Glutamatergic neuron (in vitro differentiated cells): ENCODE measurements at regions not wholly inside any gene's neighbourhood (a gene's known extent, or its start where the extent isn't known, plus 50 kb on each side); places are given as distances from the start of the nearest gene placed in this dataset.

ENCODE experiments used
- DNase-seq: peaks from one replicate; pipeline ENCODE4 v3.0.0; 2022
- H3K27ac Mint-ChIP-seq: one replicate; pipeline ENCODE4 v1.8.0; 2020; ENCODE audit warnings: mild to moderate bottlenecking, mixed read lengths, inconsistent platforms; ENCODE audit not compliant: unreplicated experiment
- H3K27me3 Mint-ChIP-seq: one replicate; pipeline ENCODE4 v1.8.0; 2020; ENCODE audit warnings: mild to moderate bottlenecking, moderate library complexity, mixed read lengths, inconsistent platforms; ENCODE audit not compliant: unreplicated experiment
- H3K36me3 Mint-ChIP-seq: one replicate; pipeline ENCODE4 v1.8.0; 2020; ENCODE audit warnings: mild to moderate bottlenecking, mixed read lengths, inconsistent platforms; ENCODE audit not compliant: unreplicated experiment
- H3K4me1 Mint-ChIP-seq: one replicate; pipeline ENCODE4 v1.8.0; 2020; ENCODE audit warnings: mild to moderate bottlenecking, low read depth, mixed read lengths, inconsistent platforms; ENCODE audit not compliant: unreplicated experiment
- H3K4me3 Mint-ChIP-seq: one replicate; pipeline ENCODE4 v1.8.0; 2020; ENCODE audit warnings: mild to moderate bottlenecking, mixed read lengths, inconsistent platforms; ENCODE audit not compliant: unreplicated experiment
- H3K9me3 Mint-ChIP-seq: one replicate; pipeline ENCODE4 v1.8.0; 2020; ENCODE audit warnings: mild to moderate bottlenecking, moderate library complexity, mixed read lengths, inconsistent platforms; ENCODE audit not compliant: unreplicated experiment
- TF ChIP-seq, protein P1 (sequence below): fragments of 200-600 bp; sonication (generic); IDR thresholded peaks from one replicate; pipeline ENCODE4 v1.5.0; 2021; ENCODE audit not compliant: partially characterized antibody, unreplicated experiment

DNA sequence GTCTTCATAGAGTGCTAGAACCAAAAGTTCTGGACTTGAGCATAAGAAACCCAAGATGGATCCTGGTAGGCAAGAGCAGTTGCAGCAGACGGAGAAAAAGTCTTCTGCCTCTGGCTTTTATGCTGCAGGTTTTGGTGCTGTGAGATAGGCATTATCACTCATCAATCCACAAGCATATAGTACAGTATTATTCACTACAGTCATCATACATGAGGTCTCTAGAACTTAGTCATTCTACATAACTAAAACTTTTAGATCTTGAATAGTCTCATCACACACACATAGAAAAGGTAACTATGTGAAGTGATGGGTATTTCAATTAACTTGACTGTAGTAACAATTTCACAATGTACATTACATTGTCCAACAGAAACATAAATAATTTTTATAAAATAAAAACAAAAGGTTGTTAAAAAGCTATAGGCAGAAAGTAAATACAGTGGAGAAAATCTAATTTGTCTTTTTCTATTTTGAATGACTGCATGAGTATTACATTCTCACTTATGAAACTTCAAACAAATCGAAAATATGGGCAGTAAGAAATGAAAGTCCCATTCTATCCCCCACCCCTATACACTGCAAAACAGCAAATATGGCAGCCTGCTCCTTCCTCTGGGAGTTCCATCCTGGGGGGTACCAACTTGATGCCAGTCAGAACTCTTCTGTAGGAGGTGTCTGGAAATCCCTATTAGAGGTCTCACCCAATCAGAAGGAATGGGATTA is 534.3 kb upstream of the ACVR2A start:
- TF ChIP-seq, protein P1, sequence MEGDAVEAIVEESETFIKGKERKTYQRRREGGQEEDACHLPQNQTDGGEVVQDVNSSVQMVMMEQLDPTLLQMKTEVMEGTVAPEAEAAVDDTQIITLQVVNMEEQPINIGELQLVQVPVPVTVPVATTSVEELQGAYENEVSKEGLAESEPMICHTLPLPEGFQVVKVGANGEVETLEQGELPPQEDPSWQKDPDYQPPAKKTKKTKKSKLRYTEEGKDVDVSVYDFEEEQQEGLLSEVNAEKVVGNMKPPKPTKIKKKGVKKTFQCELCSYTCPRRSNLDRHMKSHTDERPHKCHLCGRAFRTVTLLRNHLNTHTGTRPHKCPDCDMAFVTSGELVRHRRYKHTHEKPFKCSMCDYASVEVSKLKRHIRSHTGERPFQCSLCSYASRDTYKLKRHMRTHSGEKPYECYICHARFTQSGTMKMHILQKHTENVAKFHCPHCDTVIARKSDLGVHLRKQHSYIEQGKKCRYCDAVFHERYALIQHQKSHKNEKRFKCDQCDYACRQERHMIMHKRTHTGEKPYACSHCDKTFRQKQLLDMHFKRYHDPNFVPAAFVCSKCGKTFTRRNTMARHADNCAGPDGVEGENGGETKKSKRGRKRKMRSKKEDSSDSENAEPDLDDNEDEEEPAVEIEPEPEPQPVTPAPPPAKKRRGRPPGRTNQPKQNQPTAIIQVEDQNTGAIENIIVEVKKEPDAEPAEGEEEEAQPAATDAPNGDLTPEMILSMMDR: no peak
- Mint-ChIP-seq H3K27me3 (no peaks in the 10 kb centered on the region), H3K9me3 (peaks cover 2% of the 10 kb centered on the region), H3K4me1 (no peaks in the 10 kb centered on the region), H3K27ac (no peak overlapping the region), H3K36me3 (no peaks in the 10 kb centered on the region), H3K4me3 (no peak overlapping the region)
- no peak for DNase-seq

DNA sequence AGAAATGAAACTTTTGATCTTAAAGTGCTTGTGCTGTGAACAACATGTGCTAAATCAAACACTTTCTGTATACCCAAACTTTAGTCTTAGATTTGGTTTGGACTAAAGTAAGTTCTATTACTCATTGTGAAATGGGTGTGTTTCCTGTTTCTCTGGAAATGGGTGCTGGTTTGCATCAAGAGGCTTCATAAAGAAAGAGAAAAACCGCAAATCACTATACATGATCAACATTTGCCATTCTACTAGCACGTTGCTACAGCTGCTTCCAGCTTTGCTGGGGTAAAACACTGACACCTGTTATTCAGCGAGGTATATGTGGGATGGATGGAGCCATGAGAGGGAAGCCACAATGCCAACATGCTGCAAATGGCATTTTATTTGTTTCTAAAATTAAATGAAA is 547.0 kb upstream of the ACVR2A start:
- H3K9me3 Mint-ChIP-seq: no peaks in the 10 kb centered on the region
- H3K27me3 Mint-ChIP-seq: no peaks in the 10 kb centered on the region
- DNase-seq: no peak
- H3K36me3 Mint-ChIP-seq: no peaks in the 10 kb centered on the region
- H3K4me3 Mint-ChIP-seq: no peak overlapping the region
- TF ChIP-seq, protein P1: no peak
- no peaks in the 10 kb centered on the region for H3K4me1 Mint-ChIP-seq
- no peak overlapping the region for H3K27ac Mint-ChIP-seq

DNA sequence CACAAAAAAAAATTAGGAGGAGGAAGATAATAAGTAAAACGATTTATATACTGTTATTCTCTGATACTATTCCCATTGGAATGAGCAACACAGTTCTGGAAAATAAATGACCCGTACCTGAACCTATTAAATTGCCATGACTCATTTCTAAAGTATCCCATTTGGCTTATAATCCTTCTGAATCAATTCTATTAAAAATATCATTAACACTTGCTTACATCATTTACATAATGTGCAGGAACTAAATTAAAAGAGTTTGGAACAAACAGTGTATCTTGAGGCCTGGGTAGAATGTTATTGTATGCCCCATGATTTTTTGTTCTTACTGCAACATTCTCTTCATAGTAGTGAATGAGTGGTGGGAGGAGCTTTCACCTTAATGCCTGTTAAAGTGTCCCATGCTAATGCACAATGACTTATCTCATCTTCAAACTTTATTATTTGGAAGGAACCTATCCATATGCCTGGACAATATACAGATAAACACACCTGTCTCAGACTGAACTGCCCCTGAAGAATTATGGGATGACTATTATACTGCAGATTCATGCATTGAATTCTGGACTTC is 549.9 kb upstream of the ACVR2A start:
- Mint-ChIP-seq H3K4me1 (no peaks in the 10 kb centered on the region), H3K27me3 (no peaks in the 10 kb centered on the region), H3K27ac (no peak overlapping the region), H3K9me3 (no peaks in the 10 kb centered on the region), H3K36me3 (no peaks in the 10 kb centered on the region), H3K4me3 (no peak overlapping the region)
- DNase-seq: no peak
- TF ChIP-seq, protein P1: no peak

DNA sequence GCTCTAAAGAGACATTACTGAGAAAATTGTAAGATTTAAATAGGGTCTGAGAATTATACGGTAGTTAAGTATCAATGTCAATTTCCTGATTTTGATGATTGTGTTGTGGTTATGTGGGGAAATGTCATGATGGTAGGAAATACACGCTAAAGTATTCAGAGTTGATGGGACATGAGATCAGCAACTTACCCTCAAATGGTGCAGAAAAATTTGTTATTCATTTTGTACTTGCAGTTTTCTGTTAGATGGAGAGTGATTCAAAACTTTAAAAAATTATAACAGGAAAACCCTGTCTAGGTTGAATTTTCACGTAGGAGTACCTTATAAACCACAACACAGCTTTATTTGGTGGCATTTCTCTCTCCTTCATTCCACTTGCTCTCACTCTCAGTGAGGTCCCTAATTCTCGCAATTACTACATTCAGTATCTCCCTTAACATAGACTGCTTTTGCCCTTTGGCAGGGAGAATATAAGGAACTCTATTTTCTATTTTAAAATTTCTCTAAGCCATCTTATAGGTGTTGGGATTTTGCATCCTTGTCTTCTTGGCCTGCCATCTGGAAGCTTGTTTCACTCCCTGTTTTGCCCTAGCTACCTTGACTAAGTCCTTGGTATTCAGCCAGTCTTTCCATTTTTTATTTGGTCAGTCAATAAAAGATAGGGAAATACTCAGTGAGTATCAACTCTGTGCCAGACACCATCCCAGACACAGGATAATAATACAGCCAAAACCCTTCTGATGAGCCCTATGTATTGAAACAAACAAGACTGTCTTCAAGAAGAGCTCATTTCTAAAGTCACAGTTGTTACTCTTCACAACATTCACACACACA is 550.6 kb upstream of the ACVR2A start:
- no peak overlapping the region for H3K27ac Mint-ChIP-seq
- no peaks in the 10 kb centered on the region for H3K27me3 Mint-ChIP-seq
- no peaks in the 10 kb centered on the region for H3K36me3 Mint-ChIP-seq
- DNase-seq: no peak
- H3K9me3 Mint-ChIP-seq: no peaks in the 10 kb centered on the region
- TF ChIP-seq, protein P1: no peak
- H3K4me1 Mint-ChIP-seq: no peaks in the 10 kb centered on the region
- no peak overlapping the region for H3K4me3 Mint-ChIP-seq
